H1 (cell line): ENCODE measurements at regions not wholly inside any gene's neighbourhood (a gene's known extent, or its start where the extent isn't known, plus 50 kb on each side); places are given as distances from the start of the nearest gene placed in this dataset.

ENCODE experiments used
- CTCF ChIA-PET: fragments of 300-600 bp; sonication (Branson Sonifier 250); formaldehyde crosslinking; loops from one replicate; lab custom pipeline; 2021; ENCODE audit not compliant: partially characterized antibody; lab: Charles Lee
- POLR2A ChIA-PET: fragments of 300-600 bp; sonication (Branson Sonifier 250); formaldehyde crosslinking; loops from one replicate; lab custom pipeline; 2021; ENCODE audit warnings: inconsistent platforms; ENCODE audit not compliant: partially characterized antibody; lab: Charles Lee
- DNase-seq, 2 experiments: peaks; one replicate each; pipeline versions ENCODE4 v3.0.0 to v3.0.0-alpha.2; 2010 to 2022; ENCODE audit warnings: low spot score in 2 of 2, low read depth in 1 of 2, mixed read lengths in 1 of 2
- FAIRE-seq: peaks from 2 replicates; lab custom pipeline; 2011; peaks lifted over from hg19 to GRCh38; lab: Jason Lieb, UNC
- H2AFZ ChIP-seq: 2 replicates; pipeline ENCODE4 v1.8.1; 2012; ENCODE audit warnings: low read length, inconsistent platforms
- H2AK5ac ChIP-seq: 2 replicates; pipeline ENCODE4 v1.6.1; 2013; ENCODE audit warnings: low read depth, low read length
- H2BK120ac ChIP-seq: replicated peaks from 2 replicates; pipeline ENCODE3; 2013; ENCODE audit warnings: low read depth, low read length, inconsistent platforms
- H2BK12ac ChIP-seq: 2 replicates; pipeline ENCODE4 v1.6.1; 2013; ENCODE audit warnings: low read depth, low read length
- H2BK15ac ChIP-seq: 2 replicates; pipeline ENCODE4 v1.6.1; 2013; ENCODE audit warnings: low read length
- H2BK20ac ChIP-seq: 2 replicates; pipeline ENCODE4 v1.6.1; 2013; ENCODE audit warnings: low read length
- H2BK5ac ChIP-seq: 2 replicates; pipeline ENCODE4 v1.6.1; 2013; ENCODE audit warnings: low read depth, low read length
- H3K14ac ChIP-seq: 2 replicates; pipeline ENCODE4 v1.6.1; 2013; ENCODE audit warnings: inconsistent platforms; ENCODE audit not compliant: insufficient read length
- H3K18ac ChIP-seq: 2 replicates; pipeline ENCODE4 v1.6.1; 2013; ENCODE audit warnings: low read length; ENCODE audit errors: extremely low read depth
- H3K23ac ChIP-seq: 2 replicates; pipeline ENCODE4 v1.6.1; 2013; ENCODE audit warnings: inconsistent platforms; ENCODE audit not compliant: insufficient read length
- H3K23me2 ChIP-seq: 2 replicates; pipeline ENCODE4 v1.6.1; 2013; ENCODE audit warnings: low read depth, low read length
- H3K27ac ChIP-seq: 2 replicates; pipeline ENCODE4 v1.6.1; 2011; ENCODE audit warnings: low read depth, low read length, inconsistent platforms
- H3K27me3 ChIP-seq, 4 experiments: replicated peaks in 1 of 4; 1 replicate in 1 of 4; 2 replicates in 3 of 4; pipeline versions ENCODE4 v1.6.1 to v1.8.1; 2011 to 2013; ENCODE audit warnings: low read length in 3 of 4, mild to moderate bottlenecking in 3 of 4, inconsistent platforms in 2 of 4, mixed read lengths in 2 of 4, moderate library complexity in 1 of 4; ENCODE audit not compliant: control insufficient read depth in 3 of 4, insufficient read depth in 3 of 4; ENCODE audit errors: extremely low read depth in 1 of 4
- H3K36me3 ChIP-seq, 4 experiments: 2 replicates each; pipeline versions ENCODE4 v1.6.1 to v1.8.1; 2011 to 2013; ENCODE audit warnings: mild to moderate bottlenecking in 4 of 4, low read length in 3 of 4, moderate library complexity in 2 of 4, control low read depth in 1 of 4, inconsistent platforms in 1 of 4; ENCODE audit not compliant: insufficient read depth in 4 of 4, control insufficient read depth in 2 of 4
- H3K4ac ChIP-seq: replicated peaks from 2 replicates; pipeline ENCODE3; 2013; ENCODE audit warnings: low read length, low read depth, mixed read lengths, inconsistent platforms; ENCODE audit not compliant: insufficient read length
- H3K4me1 ChIP-seq, 4 experiments: replicated peaks in 1 of 4; 1 replicate in 1 of 4; 2 replicates in 3 of 4; pipeline versions ENCODE4 v1.6.1 to v1.8.1; 2011 to 2013; ENCODE audit warnings: low read length in 3 of 4, inconsistent platforms in 2 of 4, mixed read lengths in 1 of 4; ENCODE audit not compliant: insufficient read depth in 4 of 4, control insufficient read depth in 3 of 4
- H3K4me2 ChIP-seq, 2 experiments: 2 replicates each; pipeline versions ENCODE4 v1.6.1 to v1.8.1; 2011 to 2013; ENCODE audit warnings: low read depth in 2 of 2, low read length in 2 of 2, control low read depth in 1 of 2, inconsistent platforms in 1 of 2, mild to moderate bottlenecking in 1 of 2; ENCODE audit not compliant: insufficient read depth in 1 of 2
- H3K4me3 ChIP-seq, 4 experiments: fragments of 200-600, 300-600 bp in 1 of 4; sonication (generic), shearing (Covaris generic), sonication (Bioruptor Twin) in 1 of 4; 2 replicates each; pipeline versions ENCODE4 v1.5.1 to v1.8.1; 2011 to 2016; ENCODE audit warnings: low read length in 4 of 4, low read depth in 3 of 4, control low read depth in 2 of 4, inconsistent platforms in 2 of 4, mild to moderate bottlenecking in 2 of 4, mixed read lengths in 1 of 4, moderate library complexity in 1 of 4; ENCODE audit not compliant: insufficient read depth in 2 of 4; ENCODE audit errors: extremely low read depth in 1 of 4
- H3K56ac ChIP-seq: replicated peaks from 2 replicates; pipeline ENCODE3; 2013; ENCODE audit warnings: low read depth, mild to moderate bottlenecking, mixed read lengths, low read length, inconsistent platforms; ENCODE audit not compliant: insufficient read length
- H3K79me1 ChIP-seq: 2 replicates; pipeline ENCODE4 v1.6.1; 2013; ENCODE audit warnings: low read depth, low read length, control low read depth
- H3K79me2 ChIP-seq, 2 experiments: 2 replicates each; pipeline versions ENCODE4 v1.6.1 to v1.8.1; 2012 to 2013; ENCODE audit warnings: low read length in 2 of 2, mild to moderate bottlenecking in 2 of 2, inconsistent platforms in 1 of 2; ENCODE audit not compliant: insufficient read depth in 2 of 2, control insufficient read depth in 1 of 2
- H3K9ac ChIP-seq, 4 experiments: replicated peaks in 1 of 4; 1 replicate in 1 of 4; 2 replicates in 3 of 4; pipeline versions ENCODE4 v1.6.1 to v1.8.1; 2011 to 2013; ENCODE audit warnings: low read depth in 3 of 4, low read length in 3 of 4, control low read depth in 2 of 4, mild to moderate bottlenecking in 2 of 4, moderate library complexity in 2 of 4, inconsistent platforms in 1 of 4; ENCODE audit errors: extremely low read depth in 1 of 4
- H3K9me3 ChIP-seq, 2 experiments: 2 replicates each; pipeline versions ENCODE4 v1.6.1 to v1.8.1; 2012 to 2013; ENCODE audit warnings: mild to moderate bottlenecking in 2 of 2, moderate library complexity in 2 of 2, control low read depth in 1 of 2, inconsistent platforms in 1 of 2, low read depth in 1 of 2, low read length in 1 of 2, mixed read lengths in 1 of 2; ENCODE audit not compliant: insufficient read depth in 2 of 2
- H4K20me1 ChIP-seq, 2 experiments: replicated peaks in 1 of 2; 2 replicates each; pipeline versions ENCODE3 to v1.8.1; 2011 to 2013; ENCODE audit warnings: inconsistent platforms in 2 of 2, low read length in 2 of 2, mild to moderate bottlenecking in 1 of 2; ENCODE audit not compliant: insufficient read depth in 2 of 2, control insufficient read depth in 1 of 2
- H4K5ac ChIP-seq: 2 replicates; pipeline ENCODE4 v1.6.1; 2013; ENCODE audit warnings: low read length, low read depth, mixed read lengths, inconsistent platforms; ENCODE audit not compliant: insufficient read length
- H4K8ac ChIP-seq: 2 replicates; pipeline ENCODE4 v1.8.0; 2013; ENCODE audit warnings: mild to moderate bottlenecking, moderate library complexity, low read length, inconsistent platforms; ENCODE audit not compliant: insufficient read depth; ENCODE audit errors: extremely low read depth
- H4K91ac ChIP-seq: replicated peaks from 2 replicates; pipeline ENCODE3; 2013; ENCODE audit warnings: low read length, mixed read lengths, inconsistent platforms; ENCODE audit not compliant: insufficient read length
- BRCA1 ChIP-seq: IDR thresholded peaks from 2 replicates; pipeline ENCODE4 v1.6.1; 2012; ENCODE audit warnings: low read depth, low read length, improper control_type of control experiment
- EGR1 ChIP-seq: IDR thresholded peaks from 2 replicates; pipeline ENCODE4 v1.6.1; 2011; ENCODE audit warnings: low read depth, low read length, borderline replicate concordance
- SIN3A ChIP-seq, 2 experiments: IDR thresholded peaks in 1 of 2; conservative IDR thresholded peaks in 1 of 2; 2 replicates each; pipeline ENCODE4 v1.6.1; 2011 to 2012; ENCODE audit warnings: low read length in 2 of 2, improper control_type of control experiment in 1 of 2, low read depth in 1 of 2, mild to moderate bottlenecking in 1 of 2
- SUZ12 ChIP-seq: fragments of 200-600 bp; sonication (generic); IDR thresholded peaks from 2 replicates; pipeline ENCODE4 v1.6.1; 2012; ENCODE audit warnings: mild to moderate bottlenecking, inconsistent platforms, low read length, moderate library complexity, mixed read lengths

GRCh38 chr2:153071090-153071489 is 352.7 kb downstream of the ARL6IP6 start:
- no peak overlapping the region for H3K9ac ChIP-seq
- no peak overlapping the region for H4K91ac ChIP-seq
- peak; percentile 24 for FAIRE-seq
- POLR2A ChIA-PET: no interaction called here
- no peak overlapping the region for H3K4ac ChIP-seq
- no peak for DNase-seq
- H2BK20ac ChIP-seq: no peak overlapping the region
- CTCF ChIA-PET: no interaction called here
- no peak overlapping the region for H3K18ac ChIP-seq
- H2BK15ac ChIP-seq: no peak overlapping the region
- H3K79me1 ChIP-seq: no peaks in the 10 kb centered on the region
- H4K5ac ChIP-seq: no peak overlapping the region
- H3K9me3 ChIP-seq: no peaks in the 10 kb centered on the region
- no peak overlapping the region for H3K56ac ChIP-seq
- no peak overlapping the region for H3K27ac ChIP-seq
- no peak overlapping the region for H2BK12ac ChIP-seq
- H3K4me2 ChIP-seq: no peak overlapping the region
- H3K27me3 ChIP-seq: no peaks in the 10 kb centered on the region
- H3K14ac ChIP-seq: no peak overlapping the region
- H4K8ac ChIP-seq: no peak overlapping the region
- H3K79me2 ChIP-seq: no peaks in the 10 kb centered on the region
- H3K4me3 ChIP-seq: no peak overlapping the region
- no peak overlapping the region for H2AFZ ChIP-seq
- H3K23ac ChIP-seq: no peak overlapping the region
- no peaks in the 10 kb centered on the region for H3K4me1 ChIP-seq
- H2AK5ac ChIP-seq: no peak overlapping the region
- no peak for TF ChIP-seq BRCA1
- no peak for TF ChIP-seq SIN3A (conservative IDR thresholded peaks at IDR 0.05 in 1 of 2, IDR thresholded peaks at IDR 0.05 in 1 of 2; ENCODE audit: low read depth in 1 of 2, low read length in 2 of 2)
- TF ChIP-seq SUZ12: no peak
- TF ChIP-seq EGR1: no peak
- no peaks in the 10 kb centered on the region for H4K20me1 ChIP-seq
- no peaks in the 10 kb centered on the region for H3K23me2 ChIP-seq
- no peaks in the 10 kb centered on the region for H3K36me3 ChIP-seq
- no peak overlapping the region for H2BK5ac ChIP-seq
- H2BK120ac ChIP-seq: no peak overlapping the region
